GM21737 (cell line): ENCODE measurements at regions not wholly inside any gene's neighbourhood (a gene's known extent, or its start where the extent isn't known, plus 50 kb on each side); places are given as distances from the start of the nearest gene placed in this dataset.
"Not testable (repeated sequence)": the region's sequence is repeated elsewhere in the genome, so short reads cannot be mapped to it uniquely, and the experiment has no call there.

Source experiments
- ATAC-seq: cut with Tn5 transposase; IDR thresholded peaks from one replicate; pipeline ENCODE4 v1.9.1; 2021; ENCODE audit warnings: mild to moderate bottlenecking, moderate library complexity; ENCODE audit not compliant: unreplicated experiment

DNA sequence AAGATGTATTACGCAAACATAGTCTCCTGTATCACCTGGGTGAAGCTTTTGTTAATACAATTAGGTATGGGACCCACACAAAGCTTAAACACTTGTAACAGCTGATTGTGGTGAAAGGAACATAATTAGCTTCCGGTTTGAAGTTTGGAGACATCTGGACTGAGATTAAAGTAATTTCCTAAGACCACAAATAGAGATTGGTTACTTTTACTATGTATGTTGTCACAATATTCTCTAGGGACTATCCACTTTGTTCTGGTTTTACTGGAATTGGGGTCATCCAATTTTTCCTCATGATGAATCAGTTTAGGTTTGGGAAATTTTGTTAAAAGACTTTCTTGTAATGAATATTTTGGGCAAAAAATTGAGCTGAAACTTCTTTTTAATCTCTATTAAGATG is 71.8 kb upstream of the SAMSN1 start:
- ATAC-seq, result no peak

DNA sequence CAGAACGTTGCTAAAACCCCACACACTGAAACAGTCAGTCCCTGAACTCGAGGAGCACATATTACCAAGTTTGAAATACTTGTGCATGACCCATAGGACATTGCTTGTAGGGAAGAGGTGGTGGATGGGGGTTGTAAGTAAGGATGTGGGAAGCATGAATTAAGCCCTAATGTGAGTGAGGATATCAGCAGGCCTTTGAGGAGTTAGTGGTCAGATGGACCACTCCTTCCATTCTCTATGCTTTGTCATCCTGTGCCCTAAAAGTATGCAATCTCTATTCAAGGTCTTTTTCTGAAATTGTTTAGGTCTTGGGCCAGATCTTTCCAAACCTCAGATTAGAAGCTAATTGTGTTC is 70.9 kb upstream of the SAMSN1 start:
- ATAC-seq, result no peak

DNA sequence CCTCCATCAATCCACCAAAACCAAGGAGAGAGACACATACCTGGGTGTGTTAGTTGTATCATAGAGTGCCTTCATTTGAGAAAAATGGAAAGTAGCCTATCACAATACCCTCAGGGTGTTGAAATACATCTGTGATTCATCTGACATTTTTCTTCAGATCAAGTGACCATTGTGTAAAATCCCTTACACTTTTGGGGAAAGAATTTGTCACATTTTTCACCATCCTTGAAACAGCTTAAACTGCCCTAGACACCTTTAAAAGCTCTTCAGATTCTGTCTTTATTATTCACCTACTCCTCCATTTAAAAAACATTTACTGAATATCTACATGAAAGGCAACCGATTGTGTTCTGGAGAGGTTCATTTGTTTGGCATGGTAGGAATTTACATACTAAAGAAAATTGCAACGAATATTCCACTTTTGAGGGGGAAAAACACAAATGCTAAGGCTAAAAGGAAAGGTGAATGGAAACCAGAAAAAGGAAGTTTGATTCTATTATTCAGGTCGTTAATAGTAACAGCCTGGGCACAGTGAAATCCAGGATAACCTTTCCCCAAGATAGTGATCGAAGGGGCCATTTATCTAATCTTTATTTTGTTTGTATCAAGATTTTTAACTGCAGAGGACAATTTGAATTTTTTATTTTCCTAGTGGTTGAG is 70.4 kb upstream of the SAMSN1 start:
- no peak for ATAC-seq

DNA sequence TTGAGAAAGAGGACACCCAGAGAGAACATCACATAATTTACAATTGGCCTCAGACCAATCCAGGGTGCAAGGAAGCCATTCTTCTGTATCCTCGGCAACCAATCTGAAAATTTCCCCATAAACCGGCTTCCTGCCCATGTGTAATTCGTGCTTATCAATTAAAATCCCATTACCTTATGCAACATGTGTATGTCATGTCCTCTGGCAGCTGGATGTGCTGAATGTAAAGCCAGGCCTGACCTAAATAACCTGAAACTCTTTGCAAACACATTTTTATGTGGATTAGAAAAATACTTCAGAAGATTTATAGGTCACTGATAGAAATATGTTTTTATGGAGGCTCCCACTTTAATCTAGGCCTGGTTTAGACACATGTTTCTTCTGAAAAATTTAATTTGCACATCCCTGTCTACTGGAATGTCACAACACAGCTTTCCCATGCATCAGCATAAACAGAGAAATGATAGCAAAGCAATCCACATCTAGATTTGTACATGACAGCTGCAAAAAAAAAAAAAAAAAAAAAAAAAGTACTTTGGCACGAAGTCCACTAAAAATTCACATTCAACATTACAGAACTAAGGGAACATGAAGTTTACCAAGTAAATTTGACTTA is 69.4 kb upstream of the SAMSN1 start:
- ATAC-seq, result no peak

DNA sequence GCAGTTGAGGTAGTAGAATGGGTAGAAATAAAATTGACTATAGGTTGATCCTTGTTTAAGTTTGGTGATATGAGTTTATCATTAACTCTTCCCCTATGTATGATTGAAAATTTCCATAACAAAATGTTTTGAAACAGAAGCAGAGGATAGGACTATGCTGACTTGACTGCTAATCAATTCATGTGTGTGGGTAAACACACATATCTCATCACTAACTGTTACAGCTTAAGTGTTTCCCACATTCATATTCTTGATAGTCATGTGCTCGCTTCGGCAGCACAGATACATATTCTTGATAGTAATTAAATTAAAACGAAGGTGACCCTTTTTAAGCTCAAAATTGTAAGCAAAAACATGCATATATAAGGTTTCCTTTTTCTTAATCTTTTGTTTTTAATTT is 68.2 kb upstream of the SAMSN1 start:
- ATAC-seq, result no peak

DNA sequence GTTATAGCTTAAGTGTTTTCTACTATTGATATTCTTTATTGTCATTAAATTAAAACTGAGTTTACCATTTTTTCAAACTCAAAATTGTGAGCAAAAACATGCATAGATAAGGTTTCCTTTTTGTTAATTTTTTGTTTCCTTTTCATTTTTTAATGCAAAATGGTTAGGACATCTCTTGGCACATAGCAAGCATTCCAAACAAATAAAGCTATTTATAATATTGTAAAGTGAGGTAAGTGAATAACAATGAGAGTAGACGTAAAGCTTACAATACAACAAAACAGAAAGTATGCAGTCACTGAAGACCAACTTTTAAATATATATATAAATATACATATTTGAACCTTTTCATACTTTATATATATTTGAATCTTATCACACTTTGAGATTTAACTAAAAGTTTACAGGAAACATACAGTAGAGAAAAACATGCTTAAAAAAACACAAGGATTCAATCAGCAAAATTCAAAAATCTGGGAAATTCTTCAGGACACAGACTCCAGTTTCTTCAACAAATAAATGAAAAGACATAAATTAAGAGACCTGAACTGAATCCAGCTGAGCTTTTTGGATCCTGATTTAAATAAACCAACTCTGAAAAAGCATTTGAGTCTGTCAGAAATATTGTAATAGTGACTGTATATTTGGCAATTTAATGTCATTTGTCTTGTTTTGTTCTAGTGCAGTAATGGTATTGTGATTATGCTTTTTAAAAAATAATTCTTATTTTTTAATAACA is 67.5 kb upstream of the SAMSN1 start:
- ATAC-seq, result no peak

DNA sequence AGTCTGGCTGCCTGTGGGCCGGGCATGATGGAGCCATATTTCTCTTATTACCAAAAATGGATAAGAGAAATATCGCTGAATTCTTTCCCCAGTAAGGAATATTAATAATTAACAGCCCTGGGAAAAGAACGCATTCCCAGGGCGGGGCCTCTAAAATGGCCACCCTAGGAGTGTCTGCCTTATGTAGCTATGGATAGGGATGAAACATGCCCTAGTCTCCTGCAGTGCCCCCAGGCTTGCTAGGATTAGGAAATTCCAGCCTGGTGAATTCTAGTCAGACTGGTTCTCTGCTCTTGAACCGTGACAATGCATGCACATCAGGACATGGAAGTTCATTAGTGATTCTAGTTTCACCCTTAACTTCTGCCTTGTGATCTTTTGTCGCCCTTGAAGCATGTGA is 64.0 kb upstream of the SAMSN1 start:
- ATAC-seq, result not testable (repeated sequence)

- no peak for ATAC-seq
Observed at GRCh38 chr21:14609274-14609673, 63.2 kb upstream of the SAMSN1 start.

- no peak for ATAC-seq
Observed at GRCh38 chr21:14607262-14607661, 61.1 kb upstream of the SAMSN1 start.

DNA sequence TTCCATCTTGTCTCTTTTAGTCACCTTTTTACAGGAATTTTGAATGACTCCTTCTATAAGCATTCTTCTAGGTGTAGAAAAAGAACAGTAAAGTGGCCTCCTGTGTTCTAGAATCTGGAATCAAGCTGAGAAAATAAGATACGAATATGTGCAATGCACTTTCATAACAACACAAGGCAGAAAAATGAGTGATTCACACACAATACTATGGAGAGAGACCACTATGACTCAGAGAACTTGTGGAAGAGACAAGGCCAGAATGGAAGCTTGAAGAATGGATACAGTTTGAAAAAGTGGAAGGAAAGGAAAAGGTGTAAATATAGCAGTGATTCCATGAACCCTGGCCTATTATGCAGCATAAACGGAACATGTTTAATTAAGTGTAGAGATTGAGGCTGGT is 57.1 kb upstream of the SAMSN1 start:
- ATAC-seq, result no peak

GRCh38 chr21:14602382-14602958 is 56.4 kb upstream of the SAMSN1 start:
- peak; percentile 92 for ATAC-seq

DNA sequence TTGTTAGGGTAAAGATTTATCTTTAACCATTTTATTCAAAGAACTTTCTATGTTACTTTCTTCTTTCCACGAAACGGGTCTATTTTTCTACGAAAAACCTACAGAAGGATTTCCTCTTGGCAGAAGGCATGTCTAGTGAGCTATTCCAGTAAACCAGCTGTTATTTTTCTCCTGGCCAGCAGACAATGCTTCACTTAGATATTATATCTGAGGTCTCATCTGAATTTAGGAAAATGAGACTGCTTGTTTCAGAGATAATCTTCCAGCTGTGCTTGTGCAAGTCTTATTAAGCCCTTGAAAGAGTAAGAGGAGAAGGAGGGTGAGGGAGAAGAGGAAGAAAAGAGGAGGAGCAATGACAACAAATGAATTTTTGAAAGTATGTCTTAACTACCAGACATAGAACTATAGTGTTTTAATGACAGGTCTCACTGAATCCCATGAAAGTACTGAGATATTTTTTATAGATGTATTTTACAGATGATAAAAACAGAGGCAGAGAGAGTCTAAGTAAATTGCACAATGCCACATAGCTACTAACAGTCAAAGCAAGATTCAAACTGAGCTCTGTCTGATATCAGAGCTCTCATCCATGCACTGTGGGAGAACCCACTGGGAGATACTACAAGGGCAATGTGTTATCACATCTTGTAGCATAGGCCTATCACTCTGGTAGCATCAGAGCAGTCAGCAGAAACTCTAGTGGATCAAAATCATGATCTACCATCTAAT is 54.6 kb upstream of the SAMSN1 start:
- ATAC-seq, result no peak

GRCh38 chr21:14598065-14598464 is 52.0 kb upstream of the SAMSN1 start:
- no peak for ATAC-seq
